Neural progenitor cell (in vitro differentiated cells): ENCODE measurements at regions not wholly inside any gene's neighbourhood (a gene's known extent, or its start where the extent isn't known, plus 50 kb on each side); places are given as distances from the start of the nearest gene placed in this dataset.

Source experiments
- DNase-seq: peaks from one replicate; pipeline ENCODE4 v3.0.0-alpha.2; 2016; ENCODE audit warnings: low spot score
- H2AFZ ChIP-seq: fragments of 200-600 bp; sonication (generic); replicated peaks from 2 replicates; pipeline ENCODE4 v1.6.1; 2016; ENCODE audit warnings: antibody characterized with exemption
- H3F3A ChIP-seq: fragments of 200-600 bp; sonication (generic); 2 replicates; pipeline ENCODE4 v1.6.1; 2016; ENCODE audit warnings: antibody characterized with exemption, low read depth
- H3K27ac ChIP-seq: fragments of 200-600 bp; sonication (generic); 2 replicates; pipeline ENCODE4 v1.5.1; 2016; ENCODE audit warnings: mild to moderate bottlenecking
- H3K27me3 ChIP-seq: fragments of 200-600 bp; sonication (generic); 2 replicates; pipeline ENCODE4 v1.6.1; 2016; ENCODE audit warnings: mild to moderate bottlenecking, moderate library complexity
- H3K36me3 ChIP-seq: fragments of 200-600 bp; sonication (generic); 2 replicates; pipeline ENCODE4 v1.5.1; 2016
- H3K4me1 ChIP-seq: fragments of 200-600 bp; sonication (generic); 2 replicates; pipeline ENCODE4 v1.6.1; 2016; ENCODE audit warnings: mixed run types
- H3K4me2 ChIP-seq: fragments of 200-600 bp; sonication (generic); 2 replicates; pipeline ENCODE4 v1.6.1; 2016
- H3K4me3 ChIP-seq: fragments of 200-600 bp; sonication (generic); 2 replicates; pipeline ENCODE4 v1.5.1; 2016
- H3K79me2 ChIP-seq: fragments of 200-600 bp; sonication (generic); 2 replicates; pipeline ENCODE4 v1.6.1; 2016; ENCODE audit warnings: low read depth
- H3K9ac ChIP-seq: fragments of 200-600 bp; sonication (generic); 2 replicates; pipeline ENCODE4 v1.6.1; 2016
- H3K9me3 ChIP-seq: fragments of 200-600 bp; sonication (generic); 2 replicates; pipeline ENCODE4 v1.5.1; 2016; ENCODE audit warnings: low read depth
- H4K20me1 ChIP-seq: fragments of 200-600 bp; sonication (generic); 2 replicates; pipeline ENCODE4 v1.6.1; 2016; ENCODE audit warnings: low read depth
- H3K27ac Mint-ChIP-seq: 3 replicates; pipeline ENCODE4 v1.8.0; 2021; ENCODE audit warnings: mixed read lengths
- H3K27me3 Mint-ChIP-seq: 2 replicates; pipeline ENCODE4 v1.8.0; 2022; ENCODE audit warnings: low read depth, mild to moderate bottlenecking, inconsistent platforms, moderate library complexity, mixed read lengths; ENCODE audit not compliant: insufficient read depth
- H3K36me3 Mint-ChIP-seq: 3 replicates; pipeline ENCODE4 v1.8.0; 2021; ENCODE audit warnings: mixed read lengths
- H3K4me1 Mint-ChIP-seq: 3 replicates; pipeline ENCODE4 v1.8.0; 2021; ENCODE audit warnings: mixed read lengths
- H3K4me3 Mint-ChIP-seq: 3 replicates; pipeline ENCODE4 v1.8.0; 2021; ENCODE audit warnings: mild to moderate bottlenecking, moderate library complexity, mixed read lengths
- H3K9me3 Mint-ChIP-seq: 3 replicates; pipeline ENCODE4 v1.8.0; 2020; ENCODE audit warnings: mixed read lengths
- EZH2 ChIP-seq: fragments of 200-600 bp; sonication (generic); IDR thresholded peaks from 2 replicates; pipeline ENCODE4 v1.6.1; 2017; ENCODE audit warnings: antibody characterized with exemption, mild to moderate bottlenecking, moderate library complexity
- EZH2phosphoT487 ChIP-seq: fragments of 200-600 bp; sonication (generic); IDR thresholded peaks from 2 replicates; pipeline ENCODE4 v1.6.1; 2017; ENCODE audit warnings: antibody characterized with exemption
- TF ChIP-seq, protein P1 (sequence below): fragments of 200-600 bp; sonication (generic); IDR thresholded peaks from 2 replicates; pipeline ENCODE4 v1.5.1; 2017; ENCODE audit warnings: antibody characterized with exemption, mild to moderate bottlenecking

- Mint-ChIP-seq H3K4me1 (no peaks in the 10 kb centered on the region), H3K27me3 (peaks cover 3% of the 10 kb centered on the region), H3K4me3 (no peak overlapping the region), H3K27ac (no peak overlapping the region), H3K36me3 (no peaks in the 10 kb centered on the region), H3K9me3 (peaks cover 2% of the 10 kb centered on the region)
- H3K36me3 ChIP-seq = no peaks in the 10 kb centered on the region
- H3K9me3 ChIP-seq = no peaks in the 10 kb centered on the region
- no peaks in the 10 kb centered on the region for H3K4me1 ChIP-seq
- H3K27me3 ChIP-seq = no peaks in the 10 kb centered on the region
- H3K4me2 ChIP-seq = no peak overlapping the region
- TF ChIP-seq, protein P1, sequence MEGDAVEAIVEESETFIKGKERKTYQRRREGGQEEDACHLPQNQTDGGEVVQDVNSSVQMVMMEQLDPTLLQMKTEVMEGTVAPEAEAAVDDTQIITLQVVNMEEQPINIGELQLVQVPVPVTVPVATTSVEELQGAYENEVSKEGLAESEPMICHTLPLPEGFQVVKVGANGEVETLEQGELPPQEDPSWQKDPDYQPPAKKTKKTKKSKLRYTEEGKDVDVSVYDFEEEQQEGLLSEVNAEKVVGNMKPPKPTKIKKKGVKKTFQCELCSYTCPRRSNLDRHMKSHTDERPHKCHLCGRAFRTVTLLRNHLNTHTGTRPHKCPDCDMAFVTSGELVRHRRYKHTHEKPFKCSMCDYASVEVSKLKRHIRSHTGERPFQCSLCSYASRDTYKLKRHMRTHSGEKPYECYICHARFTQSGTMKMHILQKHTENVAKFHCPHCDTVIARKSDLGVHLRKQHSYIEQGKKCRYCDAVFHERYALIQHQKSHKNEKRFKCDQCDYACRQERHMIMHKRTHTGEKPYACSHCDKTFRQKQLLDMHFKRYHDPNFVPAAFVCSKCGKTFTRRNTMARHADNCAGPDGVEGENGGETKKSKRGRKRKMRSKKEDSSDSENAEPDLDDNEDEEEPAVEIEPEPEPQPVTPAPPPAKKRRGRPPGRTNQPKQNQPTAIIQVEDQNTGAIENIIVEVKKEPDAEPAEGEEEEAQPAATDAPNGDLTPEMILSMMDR = no peak
- TF ChIP-seq EZH2phosphoT487 = no peak
- no peak for TF ChIP-seq EZH2
- no peak overlapping the region for H3K4me3 ChIP-seq
- no peaks in the 10 kb centered on the region for H3K79me2 ChIP-seq
- H3K27ac ChIP-seq = no peak overlapping the region
- DNase-seq = no peak
- no peaks in the 10 kb centered on the region for H3F3A ChIP-seq
- no peak overlapping the region for H2AFZ ChIP-seq
- H4K20me1 ChIP-seq = no peaks in the 10 kb centered on the region
- H3K9ac ChIP-seq = no peak overlapping the region
Measured at GRCh38 chr14:101250948-101251811, 310.1 kb upstream of the DIO3 start.

DNA sequence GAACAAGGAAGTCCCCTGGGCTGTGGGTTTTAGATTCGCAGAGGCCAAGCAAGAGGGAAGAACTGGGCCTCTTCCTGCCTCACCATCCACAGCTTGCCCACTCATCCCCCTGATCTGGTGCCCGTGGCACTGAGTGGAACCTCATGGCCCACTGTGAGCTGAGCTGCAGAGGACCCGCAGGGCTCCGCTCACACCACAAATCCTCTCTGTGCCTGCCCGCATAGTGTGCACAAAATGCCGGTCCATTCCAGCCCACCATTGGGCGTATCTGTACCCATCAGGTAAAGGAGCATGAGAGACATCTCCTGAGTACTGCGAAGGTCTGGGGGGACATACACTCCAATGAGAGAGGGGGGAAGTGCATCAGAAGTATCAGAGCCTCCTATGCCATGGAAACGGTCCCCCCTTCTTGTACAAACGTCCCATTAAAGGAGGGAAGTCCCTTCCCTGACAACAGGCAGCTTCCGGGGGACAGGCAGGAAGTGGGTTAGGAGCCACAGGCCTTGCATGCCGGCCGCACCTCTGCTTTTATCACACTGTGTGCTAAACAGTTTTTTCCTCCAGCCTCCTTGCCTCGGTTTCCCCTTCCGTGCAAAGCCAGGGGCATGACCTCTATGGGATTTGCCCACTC is 309.4 kb upstream of the DIO3 start:
- Histone ChIP-seq H3F3A (no peaks in the 10 kb centered on the region), H3K9me3 (no peaks in the 10 kb centered on the region), H3K79me2 (no peaks in the 10 kb centered on the region), H3K4me1 (no peaks in the 10 kb centered on the region), H3K36me3 (no peaks in the 10 kb centered on the region), H3K9ac (no peak overlapping the region), H2AFZ (no peak overlapping the region), H3K27ac (no peak overlapping the region), H4K20me1 (no peaks in the 10 kb centered on the region), H3K4me3 (no peak overlapping the region), H3K4me2 (no peak overlapping the region), H3K27me3 (no peaks in the 10 kb centered on the region)
- peaks cover 2% of the 10 kb centered on the region for H3K9me3 Mint-ChIP-seq
- H3K4me1 Mint-ChIP-seq = no peaks in the 10 kb centered on the region
- H3K36me3 Mint-ChIP-seq = no peaks in the 10 kb centered on the region
- no peak for DNase-seq
- peaks cover 3% of the 10 kb centered on the region for H3K27me3 Mint-ChIP-seq
- H3K27ac Mint-ChIP-seq = no peak overlapping the region
- TF ChIP-seq EZH2 (no peak), EZH2phosphoT487 (no peak)
- TF ChIP-seq, protein P1 = no peak
- no peak overlapping the region for H3K4me3 Mint-ChIP-seq

DNA sequence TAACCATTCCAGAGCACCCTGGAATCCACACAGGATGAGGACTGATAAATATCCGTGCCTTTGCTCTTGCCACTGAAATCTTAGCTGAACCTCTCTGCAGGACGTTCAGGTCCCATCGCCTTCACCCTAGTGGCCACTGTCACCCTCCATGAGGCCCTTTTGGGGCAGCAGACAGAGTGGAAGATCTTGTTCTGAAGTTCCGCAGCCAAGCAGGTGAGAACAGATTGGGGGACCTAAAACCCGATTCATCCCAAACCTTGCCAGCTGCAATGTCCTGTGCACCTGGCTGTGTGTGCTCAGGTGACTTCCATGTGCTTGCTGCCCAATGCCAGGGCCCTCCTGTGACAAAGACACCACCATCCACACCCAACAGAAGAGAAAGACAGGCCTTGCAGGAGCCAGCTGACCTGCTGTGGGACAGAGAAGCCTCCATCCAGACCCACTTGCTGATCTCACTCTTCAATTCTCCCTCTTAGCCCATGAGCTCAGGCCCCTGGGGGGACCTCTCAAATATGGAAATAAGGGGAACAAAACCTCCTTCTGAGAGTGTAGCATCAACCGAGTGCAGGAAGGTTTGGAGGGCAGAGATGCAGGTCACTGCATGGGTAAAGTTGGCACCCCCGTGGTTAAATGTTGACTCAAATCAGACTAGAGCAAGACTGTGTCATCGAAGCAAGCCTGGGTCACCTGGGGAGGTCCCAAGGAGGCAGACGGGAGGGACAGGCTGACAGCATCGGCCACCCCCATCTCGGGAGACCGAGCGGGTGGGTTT is 308.7 kb upstream of the DIO3 start:
- H2AFZ ChIP-seq = no peak overlapping the region
- no peak overlapping the region for H3K4me2 ChIP-seq
- no peaks in the 10 kb centered on the region for H3K4me1 Mint-ChIP-seq
- no peaks in the 10 kb centered on the region for H3K36me3 ChIP-seq
- no peaks in the 10 kb centered on the region for H3K9me3 ChIP-seq
- H4K20me1 ChIP-seq = no peaks in the 10 kb centered on the region
- H3K9me3 Mint-ChIP-seq = peaks cover 2% of the 10 kb centered on the region
- no peaks in the 10 kb centered on the region for H3K79me2 ChIP-seq
- no peak overlapping the region for H3K9ac ChIP-seq
- TF ChIP-seq EZH2phosphoT487 = no peak
- no peak for TF ChIP-seq EZH2
- TF ChIP-seq, protein P1 = no peak
- H3K27me3 Mint-ChIP-seq = peaks cover 4% of the 10 kb centered on the region
- no peaks in the 10 kb centered on the region for H3F3A ChIP-seq
- no peak for DNase-seq
- H3K4me1 ChIP-seq = no peaks in the 10 kb centered on the region
- H3K27ac Mint-ChIP-seq = no peak overlapping the region
- H3K4me3 ChIP-seq = no peak overlapping the region
- H3K36me3 Mint-ChIP-seq = no peaks in the 10 kb centered on the region
- H3K4me3 Mint-ChIP-seq = no peak overlapping the region
- no peaks in the 10 kb centered on the region for H3K27me3 ChIP-seq
- H3K27ac ChIP-seq = no peak overlapping the region
